HTR-8/SVneo (cell line): ENCODE measurements at regions not wholly inside any gene's neighbourhood (a gene's known extent, or its start where the extent isn't known, plus 50 kb on each side); places are given as distances from the start of the nearest gene placed in this dataset.
"Not testable (repeated sequence)": the region's sequence is repeated elsewhere in the genome, so short reads cannot be mapped to it uniquely, and the experiment has no call there.

Source experiments
- DNase-seq: peaks from one replicate; pipeline ENCODE4 v3.0.0; 2011; ENCODE audit warnings: low spot score, mixed read lengths; ENCODE audit not compliant: insufficient read length
- FAIRE-seq: peaks from 2 replicates; lab custom pipeline; 2011; peaks lifted over from hg19 to GRCh38; lab: Jason Lieb, UNC

DNA sequence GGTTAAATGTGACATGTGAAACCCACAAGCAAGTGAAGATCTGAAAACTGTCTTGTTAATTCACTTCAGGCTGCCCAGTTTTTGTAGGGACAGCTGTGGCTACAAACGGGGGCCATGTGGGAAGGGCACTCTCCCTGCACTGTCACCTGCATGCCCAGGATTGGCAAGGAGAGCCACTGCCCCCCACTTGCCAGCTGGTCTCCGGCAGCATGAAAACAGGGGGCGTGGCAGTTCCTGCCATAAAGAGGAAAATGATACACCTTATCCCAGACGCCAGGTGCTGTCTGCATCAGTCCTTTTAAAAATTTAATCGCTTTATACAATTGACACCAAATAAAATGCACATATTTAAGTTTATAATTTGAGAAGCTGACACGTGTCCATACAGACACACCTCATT, 309.1 kb downstream of the KLF13 start:
- DNase-seq, FAIRE-seq: not testable (repeated sequence)

DNA sequence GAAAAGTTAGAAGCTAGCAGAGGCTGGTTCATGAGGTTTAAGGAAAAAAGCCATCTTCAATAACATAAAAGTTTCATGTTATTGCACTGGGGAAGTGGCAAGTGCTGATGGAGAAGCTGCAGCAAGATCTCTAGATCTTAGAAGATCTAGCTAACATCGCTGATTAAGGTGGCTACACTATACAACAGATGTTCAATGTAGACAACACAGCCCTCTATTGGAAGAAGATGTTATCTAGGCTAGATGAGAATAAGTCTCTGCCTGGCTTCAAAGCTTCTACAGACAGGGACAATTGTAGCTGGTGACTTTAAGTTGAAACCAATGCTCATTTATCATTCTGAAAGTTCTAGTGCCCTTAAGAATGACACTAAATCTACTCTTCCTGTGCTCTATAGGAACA, 310.3 kb downstream of the KLF13 start:
- FAIRE-seq, DNase-seq: not testable (repeated sequence)

DNA sequence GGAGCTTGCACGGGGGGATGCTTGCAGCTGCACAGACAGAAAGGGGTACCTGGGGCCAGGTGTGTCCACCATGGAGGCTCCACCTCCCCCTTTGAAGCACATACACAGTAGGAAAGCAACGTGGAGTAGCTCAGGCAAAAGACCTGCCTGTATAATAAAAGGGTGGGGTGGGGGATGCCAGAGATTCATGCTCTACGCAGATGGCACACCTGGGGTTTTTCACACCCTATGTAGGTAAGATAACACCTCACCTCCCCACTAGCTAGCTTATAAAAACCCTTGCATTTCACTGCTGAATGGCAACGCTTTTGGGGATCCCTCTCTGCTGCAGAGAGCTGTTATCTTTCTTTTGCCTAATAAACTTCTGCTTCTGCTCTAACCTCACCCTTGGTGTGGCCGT, 317.3 kb downstream of the KLF13 start:
- FAIRE-seq: not testable (repeated sequence)

DNA sequence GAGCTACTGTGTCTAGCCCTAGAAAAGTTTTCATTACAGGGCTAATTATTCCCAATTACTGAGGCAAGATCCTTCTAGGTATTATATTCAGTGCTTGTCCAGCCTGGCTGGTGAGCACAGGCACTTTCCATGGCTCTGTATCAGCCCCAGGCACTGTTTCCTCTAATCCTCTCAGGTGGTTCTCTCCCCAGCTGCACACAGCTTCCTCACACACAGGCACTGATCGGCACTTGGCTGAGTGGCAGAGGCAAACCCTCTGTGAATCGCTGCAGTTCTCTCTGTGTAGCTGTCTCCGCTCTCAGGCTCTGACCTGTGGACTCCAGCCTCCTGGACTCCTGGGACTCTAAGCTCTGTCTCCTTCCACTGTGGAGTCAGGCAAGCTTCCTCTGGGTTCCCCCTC, 318.1 kb downstream of the KLF13 start:
- FAIRE-seq, DNase-seq: not testable (repeated sequence)

More for the DNA sequence above, 317.3 kb downstream of the KLF13 start:
- not testable (repeated sequence) for DNase-seq

DNA sequence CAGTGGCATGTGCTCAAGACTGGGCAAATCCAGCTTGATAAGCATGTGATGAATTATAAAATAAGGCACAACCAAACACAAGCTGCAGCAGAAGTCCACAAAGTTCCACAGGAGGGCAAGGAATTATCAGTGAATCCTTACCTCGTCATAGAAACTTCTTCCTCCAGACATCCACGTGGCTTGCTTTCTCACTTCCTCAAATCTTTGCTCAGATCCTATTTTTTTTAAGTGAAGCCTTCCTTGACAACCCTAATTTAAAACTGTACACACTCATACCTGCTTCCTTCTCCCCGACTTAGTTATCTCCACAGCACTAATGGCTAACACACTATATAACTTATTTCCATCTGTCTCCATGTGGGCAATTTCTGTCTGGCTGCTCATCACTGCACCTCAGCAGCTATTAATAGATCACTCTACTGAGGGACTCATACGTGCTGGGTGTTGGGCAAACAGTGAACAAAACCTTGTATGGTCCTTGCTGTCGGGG, 320.7 kb downstream of the KLF13 start:
- not testable (repeated sequence) for FAIRE-seq, DNase-seq

DNA sequence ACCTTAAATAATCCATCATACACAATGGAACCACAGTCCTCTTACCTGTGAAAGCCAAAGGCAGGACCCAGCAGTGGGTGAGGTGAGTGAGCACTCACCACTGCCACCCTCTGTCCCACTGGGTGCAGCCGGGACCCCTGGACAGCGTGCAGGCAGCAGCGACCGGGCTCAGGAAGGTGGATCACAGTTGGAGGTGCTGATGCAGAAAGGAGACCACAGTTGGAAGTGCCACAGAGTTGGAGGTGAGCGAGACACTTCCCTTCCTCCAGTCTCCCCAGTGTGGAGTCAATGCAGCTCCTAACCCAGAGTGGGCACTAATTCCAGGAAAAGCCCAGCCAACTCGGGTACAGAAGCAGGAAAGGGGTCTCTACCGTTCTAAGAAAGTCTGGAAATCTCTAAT, 323.0 kb downstream of the KLF13 start:
- FAIRE-seq, DNase-seq: not testable (repeated sequence)

DNA sequence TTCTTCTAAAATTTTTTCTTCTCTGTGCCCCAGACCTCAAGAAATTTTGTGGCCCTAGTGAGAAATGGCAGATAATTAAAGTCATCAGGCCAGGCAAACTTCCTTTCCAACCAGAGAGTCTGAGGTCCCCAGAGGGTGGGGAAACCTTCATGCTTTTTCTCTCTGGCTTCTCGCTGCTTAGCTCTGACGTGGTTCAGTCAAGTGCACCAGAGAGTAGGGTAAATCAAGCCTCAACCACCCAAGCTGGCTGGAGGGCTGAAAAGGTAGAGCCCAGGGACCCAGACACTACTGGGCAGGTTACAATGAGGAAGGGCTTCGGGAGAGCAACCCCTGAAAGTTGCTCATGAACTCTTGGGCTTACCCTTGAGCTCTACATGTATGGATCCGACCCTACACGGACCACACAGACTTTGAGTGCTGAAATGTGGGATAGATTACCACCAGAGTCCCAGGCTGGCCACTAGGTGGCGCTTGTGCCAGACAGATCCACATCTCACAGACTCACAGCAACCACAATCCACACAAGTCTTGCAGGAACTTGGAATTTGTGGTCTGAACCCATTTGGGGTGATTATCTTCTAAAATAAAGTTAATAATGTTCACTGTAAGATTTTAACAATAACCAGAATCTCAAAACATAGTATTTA, 323.5 kb downstream of the KLF13 start:
- peak; percentile 60 for FAIRE-seq
- DNase-seq: not testable (repeated sequence)

DNA sequence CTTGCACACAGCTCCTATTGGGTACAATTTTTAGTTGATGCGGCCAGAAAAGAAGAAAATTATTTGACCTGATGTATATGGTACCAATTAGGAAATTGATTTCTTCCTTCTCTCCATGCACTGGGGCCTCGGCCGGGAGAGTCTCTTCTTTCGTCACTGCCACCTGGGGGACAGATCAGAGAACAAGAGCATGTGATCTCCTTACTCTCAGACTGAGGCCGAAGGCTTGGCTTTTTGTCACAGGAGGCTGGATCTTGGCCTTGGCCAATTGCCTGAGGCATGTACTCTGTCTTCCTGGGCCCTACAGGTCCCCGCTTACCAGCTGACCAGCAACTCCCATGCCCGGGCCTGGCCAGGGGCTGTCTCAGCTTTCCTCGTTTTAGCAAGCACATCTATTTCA, 330.3 kb downstream of the KLF13 start:
- not testable (repeated sequence) for FAIRE-seq, DNase-seq

DNA sequence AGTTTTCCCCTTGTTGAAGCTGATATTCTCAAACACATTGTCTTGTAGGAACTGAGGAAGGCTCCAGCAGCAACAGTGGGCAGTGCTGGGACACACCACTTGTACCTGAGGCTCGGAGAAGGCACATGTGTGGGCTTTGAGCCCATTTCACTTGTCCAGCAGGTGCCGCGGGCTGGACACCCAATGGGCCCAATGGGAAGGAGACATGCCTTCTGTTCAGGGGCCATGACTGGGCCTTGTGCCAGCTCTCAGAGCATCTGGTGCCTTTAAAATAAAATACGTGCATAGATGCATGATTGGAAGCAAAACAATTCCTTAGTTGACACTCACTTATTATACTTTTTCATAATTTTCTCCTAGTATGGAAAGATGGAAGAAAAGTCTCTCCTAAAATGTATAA, 334.2 kb downstream of the KLF13 start:
- no peak for DNase-seq
- FAIRE-seq: no peak

DNA sequence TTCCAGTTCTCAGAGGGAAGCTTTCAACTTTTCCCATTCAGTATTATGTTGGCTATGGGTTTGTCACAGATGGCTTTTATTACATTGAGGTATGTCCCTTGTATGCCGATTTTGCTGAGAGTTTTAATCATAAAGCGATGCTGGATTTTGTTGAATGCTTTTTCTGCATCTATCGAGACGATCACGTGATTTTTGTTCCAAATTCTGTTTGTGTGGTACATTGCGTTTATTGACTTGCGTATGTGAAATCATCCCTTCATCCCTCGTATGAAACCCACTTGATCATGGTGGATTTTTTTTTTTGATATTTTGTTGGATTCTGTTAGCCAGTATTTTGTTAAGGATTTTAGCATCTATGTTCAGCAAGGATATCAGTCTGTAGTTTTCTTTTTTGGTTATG, 339.1 kb downstream of the KLF13 start:
- FAIRE-seq, DNase-seq: not testable (repeated sequence)

DNA sequence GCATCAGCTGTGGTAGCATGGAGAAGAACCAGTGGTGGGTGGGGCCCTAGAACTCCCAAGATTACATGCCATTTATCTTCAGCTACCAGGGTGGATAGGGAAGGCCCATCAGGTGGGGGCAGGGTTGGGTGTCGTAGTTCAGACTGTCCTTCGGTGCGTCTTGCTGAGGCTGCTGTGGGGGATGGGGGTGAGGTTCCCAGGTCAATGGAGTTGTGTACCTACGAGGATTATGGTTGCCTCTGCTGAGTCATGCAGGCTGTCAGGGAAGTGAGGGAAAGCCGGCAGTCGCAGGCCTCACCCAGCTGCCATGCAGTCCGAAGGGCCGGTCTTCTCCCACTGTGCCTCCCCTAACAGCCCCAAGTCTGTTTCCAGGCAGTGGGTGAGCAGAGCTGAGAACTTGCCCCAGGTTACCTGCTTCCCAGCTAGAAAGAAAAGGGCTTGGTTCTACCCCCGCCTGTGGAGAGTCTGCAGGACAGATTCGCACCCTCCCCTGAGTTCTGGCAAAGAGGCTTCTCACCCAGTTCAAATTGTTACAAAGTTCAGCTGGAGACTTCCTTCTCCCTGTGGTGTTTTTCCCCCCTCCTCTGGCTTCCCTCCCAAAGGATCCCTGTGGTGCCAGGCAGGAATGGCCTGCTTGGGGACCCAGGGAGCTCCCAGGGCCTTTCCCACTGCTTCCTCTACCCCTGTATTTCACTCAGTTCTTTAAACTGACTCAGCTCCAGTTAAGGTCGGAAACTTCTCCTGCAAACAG, 342.7 kb downstream of the KLF13 start:
- FAIRE-seq, DNase-seq: not testable (repeated sequence)

DNA sequence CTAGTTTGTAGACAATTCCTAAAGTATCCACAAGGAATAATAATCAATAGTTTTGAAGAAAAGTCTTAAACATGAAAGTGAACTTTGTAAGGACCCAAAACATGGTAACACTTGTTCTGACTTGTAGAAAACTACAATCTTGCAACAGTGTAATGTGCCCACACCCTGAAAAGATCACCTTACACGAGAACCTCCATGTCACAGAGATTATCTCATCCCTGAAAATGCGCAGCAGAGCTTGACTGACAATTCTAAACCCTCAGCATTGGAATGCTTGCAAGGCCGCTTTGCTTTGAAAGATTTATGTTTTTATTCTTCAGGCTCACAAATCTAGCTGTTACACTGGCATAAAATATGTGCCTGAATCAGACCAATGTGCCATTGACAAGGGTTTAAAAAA, 346.6 kb downstream of the KLF13 start:
- FAIRE-seq: not testable (repeated sequence)

DNA sequence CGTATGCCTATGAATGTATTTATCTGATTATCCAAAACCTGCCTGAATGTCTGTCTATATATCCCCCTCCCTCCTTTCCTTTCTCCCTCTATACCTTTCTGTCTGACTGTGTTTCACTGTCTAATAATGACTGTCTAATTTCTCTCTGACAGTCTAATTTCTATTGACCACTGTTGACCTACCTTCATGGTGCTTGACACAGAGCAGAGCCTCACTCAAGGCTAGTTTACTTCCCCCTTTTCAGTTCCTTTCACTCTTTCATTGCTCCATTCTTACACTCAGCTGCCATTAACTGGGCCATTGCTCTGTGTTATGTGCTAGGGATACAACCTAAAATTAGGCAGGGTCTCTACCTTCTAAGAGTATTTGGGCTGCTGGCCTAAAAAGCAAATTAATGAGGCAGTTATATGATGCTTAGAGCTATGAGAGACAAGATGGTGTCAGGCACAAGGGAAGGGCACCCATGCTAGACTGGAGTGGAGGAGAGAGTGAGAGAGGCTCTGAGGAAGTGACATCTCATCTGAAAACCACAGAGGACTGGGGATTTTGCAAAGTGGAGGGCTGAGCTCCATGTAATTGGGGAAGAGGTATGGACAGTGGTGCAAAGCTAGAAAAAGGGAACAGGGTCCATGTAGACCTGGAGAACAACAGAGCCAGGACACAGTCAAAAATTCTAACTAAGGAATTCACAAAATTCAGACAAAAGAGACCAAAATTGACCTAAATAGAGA, 348.6 kb upstream of the CHRNA7 start:
- not testable (repeated sequence) for FAIRE-seq, DNase-seq

More for the DNA sequence above, 346.6 kb downstream of the KLF13 start:
- DNase-seq: not testable (repeated sequence)

DNA sequence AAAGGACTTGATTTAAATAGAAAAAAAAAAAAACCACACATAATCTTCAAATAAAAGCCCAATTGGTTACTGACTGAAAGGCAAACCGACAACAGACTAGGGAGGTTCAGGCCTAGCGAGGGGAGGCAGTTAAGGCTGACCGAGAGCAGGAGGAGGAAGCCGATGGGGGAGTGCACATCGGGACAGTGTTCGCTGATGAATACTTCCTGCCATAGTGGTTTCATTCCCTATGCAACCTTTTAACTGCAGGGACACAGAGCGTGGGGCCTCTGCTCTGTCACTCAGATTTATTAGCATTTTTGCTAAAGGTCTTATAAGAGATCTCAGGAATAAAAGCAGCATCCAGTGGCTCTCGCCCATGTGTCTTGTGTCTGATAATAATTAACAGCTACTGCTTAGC, 343.2 kb upstream of the CHRNA7 start:
- not testable (repeated sequence) for FAIRE-seq, DNase-seq

DNA sequence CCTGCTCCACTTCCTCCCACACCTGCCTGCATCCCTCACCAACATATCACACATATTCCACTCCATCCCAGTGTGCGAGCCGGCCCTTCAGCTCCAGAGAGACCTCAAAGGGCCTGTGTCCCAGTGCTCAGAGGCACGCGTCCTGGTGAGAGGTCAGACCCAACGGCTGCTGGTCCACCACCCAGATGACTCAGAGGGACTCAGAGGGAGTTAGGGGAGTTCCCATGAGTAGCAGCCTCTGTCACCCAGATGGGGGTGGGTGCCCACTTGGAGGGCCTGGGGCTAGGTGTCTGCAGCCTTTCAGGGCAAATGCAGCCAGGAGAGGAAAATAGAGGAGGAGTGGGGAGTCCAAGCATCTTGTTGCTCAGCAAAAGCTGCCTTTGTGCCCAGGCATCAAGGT, 333.8 kb upstream of the CHRNA7 start:
- DNase-seq, FAIRE-seq: not testable (repeated sequence)

DNA sequence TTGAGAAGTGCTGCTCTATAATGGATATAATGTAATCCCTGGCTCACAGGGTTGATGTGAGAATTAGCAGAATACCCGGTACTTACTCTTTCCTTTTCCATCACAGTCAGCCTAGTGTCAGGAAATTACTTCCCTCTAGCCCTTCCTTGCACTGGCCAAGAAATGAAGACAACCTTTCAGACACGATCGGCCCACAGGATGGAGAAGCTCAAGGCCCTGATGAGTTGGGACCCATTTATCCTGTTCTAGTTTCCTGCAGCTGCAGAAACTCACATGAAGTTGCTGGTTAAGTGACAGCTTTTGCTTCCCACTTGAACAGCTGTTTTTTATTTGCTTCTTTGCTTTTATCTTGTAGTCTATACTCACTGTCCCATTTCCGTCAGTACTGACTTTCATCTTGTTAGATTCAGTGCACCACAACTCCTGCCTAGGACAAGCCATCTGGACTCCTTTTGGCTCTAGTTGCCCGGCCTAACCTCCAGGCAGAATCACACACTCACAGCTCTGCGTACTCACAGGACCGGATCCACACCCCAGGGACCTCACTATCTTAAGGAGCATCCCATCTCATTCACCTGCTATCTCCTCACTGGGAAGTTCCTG, 325.1 kb upstream of the CHRNA7 start:
- not testable (repeated sequence) for DNase-seq
- FAIRE-seq: peak; percentile 38

DNA sequence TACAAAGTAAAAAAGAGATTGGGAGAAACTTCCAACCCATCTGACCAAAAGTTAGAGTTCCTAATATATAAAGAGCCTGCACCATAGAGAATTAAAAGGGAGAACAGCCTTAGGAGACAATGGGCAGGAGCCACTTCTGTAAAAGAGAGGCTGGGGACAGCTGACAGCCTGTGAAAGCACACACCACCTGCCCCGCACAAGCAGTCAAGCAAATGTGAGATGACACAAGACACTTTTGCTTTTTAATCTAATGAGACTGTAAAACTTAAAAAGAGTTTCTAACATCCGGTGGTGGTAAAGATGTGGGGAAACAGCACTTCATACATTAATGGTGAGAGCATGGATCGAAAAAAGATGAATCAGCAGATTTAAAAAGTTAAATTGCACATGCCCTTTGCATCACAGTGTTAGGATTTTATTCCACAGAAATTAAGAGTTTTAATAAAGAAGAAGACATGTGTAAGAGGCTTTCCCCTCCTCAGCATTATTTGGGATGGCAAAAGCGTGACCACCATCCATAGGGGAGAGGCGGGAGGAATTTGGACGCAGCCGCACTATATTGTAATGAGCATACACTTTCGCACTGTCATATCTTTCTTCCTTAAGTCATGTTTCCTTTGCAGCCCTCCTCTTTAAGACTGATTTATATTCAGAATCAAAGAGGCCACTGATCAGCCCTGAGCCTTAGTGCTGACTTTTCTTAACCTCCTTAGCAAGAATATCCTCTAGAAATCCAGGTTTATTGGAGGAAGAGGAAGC, 322.2 kb upstream of the CHRNA7 start:
- not testable (repeated sequence) for DNase-seq, FAIRE-seq

DNA sequence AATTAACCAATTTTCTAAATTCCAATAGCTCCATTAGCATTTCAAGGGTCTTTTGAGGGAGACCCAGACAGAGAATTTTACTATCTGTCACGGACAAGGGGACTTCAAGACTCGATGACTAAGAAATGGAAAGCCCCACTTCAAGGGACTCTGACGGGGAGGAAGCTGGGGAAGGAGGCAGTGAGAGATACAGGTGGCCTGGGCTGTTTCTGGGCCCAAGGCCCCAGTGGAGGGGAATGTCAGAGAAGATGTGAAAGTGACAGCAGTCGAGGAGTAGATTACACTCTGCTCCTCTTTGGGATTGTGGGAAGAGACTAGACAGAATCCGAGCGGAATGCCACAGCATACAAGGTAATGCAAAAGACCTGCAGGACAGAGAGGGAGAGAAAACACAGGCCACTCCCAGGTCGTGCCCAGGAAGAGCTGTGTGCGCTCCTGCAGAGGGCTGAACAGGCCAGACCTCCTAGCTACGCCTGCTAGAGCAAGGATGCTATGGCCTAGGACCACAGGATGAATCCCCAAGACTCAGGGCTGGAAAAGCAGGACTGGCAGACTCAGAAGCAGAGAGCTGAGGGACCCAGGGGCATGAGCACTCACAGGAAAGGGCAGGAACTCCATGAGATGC, 321.5 kb upstream of the CHRNA7 start:
- FAIRE-seq: not testable (repeated sequence)

DNA sequence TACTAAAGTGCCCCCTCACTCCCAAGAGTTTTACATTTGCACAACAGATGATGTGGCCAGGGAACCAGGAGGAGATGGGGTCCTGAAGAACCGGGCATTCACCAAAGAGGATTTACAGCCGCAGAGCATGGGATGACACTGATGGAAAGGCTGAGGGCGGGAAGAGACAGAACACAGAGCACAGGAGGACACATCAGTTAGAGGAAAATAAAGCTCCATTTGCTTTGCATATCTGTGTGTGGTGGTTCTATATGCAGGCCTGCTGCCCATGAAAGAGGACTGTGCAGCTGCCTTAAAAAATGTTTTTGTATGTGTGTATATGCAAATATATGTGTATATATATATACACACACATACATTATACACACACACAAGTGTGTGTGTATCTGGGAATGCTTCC, 320.8 kb upstream of the CHRNA7 start:
- DNase-seq, FAIRE-seq: not testable (repeated sequence)

More for the DNA sequence above, 321.5 kb upstream of the CHRNA7 start:
- DNase-seq: not testable (repeated sequence)
